ENCODE measurements at regions not wholly inside any gene's neighbourhood (a gene's known extent, or its start where the extent isn't known, plus 50 kb on each side); places are given as distances from the start of the nearest gene placed in this dataset.
"Not testable (repeated sequence)": the region's sequence is repeated elsewhere in the genome, so short reads cannot be mapped to it uniquely, and the experiment has no call there.

DNA sequence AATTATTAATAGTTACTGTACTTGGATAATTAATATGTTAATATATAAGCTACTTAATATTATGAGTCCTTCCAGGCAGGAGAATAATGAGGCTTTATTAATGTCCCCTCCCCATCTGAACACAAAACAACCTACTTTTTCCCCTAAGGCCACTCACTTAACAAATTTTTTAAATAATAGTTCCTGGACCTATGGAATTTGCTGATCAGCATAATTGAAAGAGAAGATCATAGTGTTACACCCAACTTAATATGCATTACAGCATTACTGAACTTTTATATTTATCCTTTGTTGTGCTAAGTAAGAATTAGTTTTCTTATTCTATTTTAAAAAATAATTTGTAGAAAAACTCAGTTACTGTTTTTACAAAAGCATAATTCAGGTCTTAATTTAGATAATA is 1537.7 kb upstream of the GOT2 start:
- DNase-seq (ENCODE audit: low read depth) = no peak

DNA sequence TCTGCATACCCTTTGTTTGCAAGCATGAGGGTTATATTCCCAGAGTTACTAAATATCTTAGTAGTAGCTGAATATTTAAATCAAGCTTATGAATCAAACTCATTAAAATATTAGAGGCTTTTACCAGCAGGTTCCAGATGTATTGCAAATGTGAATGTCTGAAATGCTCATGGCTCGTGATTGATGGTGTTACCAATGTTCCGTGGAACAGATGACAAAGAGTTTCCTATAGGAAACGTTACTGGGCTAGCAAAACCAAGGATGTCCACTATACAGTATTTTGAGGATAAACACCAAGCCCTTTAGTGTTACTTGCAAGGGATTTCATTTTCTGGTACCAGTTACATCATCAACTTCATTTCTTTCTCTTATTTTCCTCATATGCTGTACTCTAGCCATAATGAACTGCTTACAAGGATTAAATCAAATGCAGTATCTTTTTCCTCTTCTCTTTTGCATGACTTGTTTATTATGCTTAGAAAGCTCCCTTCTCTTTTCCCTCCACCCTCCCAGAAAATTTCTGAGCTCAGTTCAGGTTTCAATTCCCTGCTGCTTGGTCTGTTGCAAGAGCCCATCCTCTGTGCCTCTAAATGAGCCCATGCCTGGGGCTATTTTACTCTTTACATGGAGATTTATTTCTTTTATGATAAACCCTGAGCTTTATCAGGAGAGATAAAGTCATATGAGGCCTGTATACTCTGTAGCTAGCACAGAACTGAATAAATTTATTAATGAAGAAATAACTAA is 1537.1 kb upstream of the GOT2 start:
- DNase-seq (ENCODE audit: low read depth) = no peak

DNA sequence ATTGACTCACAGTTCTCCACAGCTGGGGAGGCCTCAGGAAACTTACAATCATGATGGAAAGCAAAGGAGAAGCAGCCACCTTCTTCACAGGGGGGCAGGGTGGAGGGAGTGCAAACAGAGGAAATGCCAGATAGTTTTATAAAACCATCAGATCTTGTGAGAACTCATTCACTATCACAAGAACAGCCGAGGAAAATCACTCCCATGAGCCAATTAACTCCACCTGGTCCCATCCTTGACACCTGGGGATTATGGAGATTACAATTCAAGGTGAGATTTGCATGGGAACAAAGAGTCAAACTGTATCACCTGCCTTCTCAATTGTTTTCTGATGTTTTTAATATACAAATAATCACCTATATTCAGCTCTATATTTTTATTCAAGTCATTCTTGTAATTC is 1527.3 kb upstream of the GOT2 start:
- DNase-seq (ENCODE audit: low read depth) = no peak

DNA sequence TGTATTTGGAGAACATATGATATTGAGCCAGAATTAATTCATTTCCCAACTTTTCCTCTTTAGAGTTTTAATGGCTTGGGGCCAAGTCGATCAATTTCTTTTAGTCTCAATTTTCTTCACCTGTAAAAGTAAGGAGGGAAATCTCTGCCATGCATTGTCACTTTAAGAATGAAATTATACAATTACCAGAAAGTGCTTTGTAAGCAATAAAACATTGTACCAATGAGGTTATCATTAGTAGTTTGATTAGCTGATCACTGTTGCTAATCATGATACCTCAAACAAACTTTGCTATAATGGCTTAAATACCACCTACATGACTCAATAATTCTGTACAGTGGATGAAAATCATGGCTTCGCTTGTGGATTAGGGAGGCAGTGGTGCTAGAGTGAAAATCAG is 1525.8 kb upstream of the GOT2 start:
- DNase-seq (ENCODE audit: low read depth) = no peak

DNA sequence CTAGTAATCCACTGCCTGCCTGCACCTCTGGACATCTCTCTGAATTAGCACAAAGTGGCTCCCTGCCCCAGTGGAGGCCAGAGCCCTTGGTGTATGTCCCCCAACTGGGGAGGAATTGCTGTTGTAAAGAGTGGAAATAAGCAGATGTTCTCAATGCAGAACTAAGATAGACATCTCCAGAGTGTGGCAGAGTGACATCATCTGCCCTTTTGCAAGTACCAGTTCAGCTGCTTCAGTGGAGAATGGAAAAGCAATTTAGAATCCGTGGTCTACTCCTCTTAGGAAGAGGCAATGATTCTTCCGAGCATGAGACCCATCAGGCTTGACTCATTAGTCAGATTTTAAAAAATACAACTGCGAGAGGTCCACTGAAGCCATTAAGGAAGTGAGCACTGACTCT is 1512.0 kb upstream of the GOT2 start:
- no peak for DNase-seq (ENCODE audit: low read depth)

DNA sequence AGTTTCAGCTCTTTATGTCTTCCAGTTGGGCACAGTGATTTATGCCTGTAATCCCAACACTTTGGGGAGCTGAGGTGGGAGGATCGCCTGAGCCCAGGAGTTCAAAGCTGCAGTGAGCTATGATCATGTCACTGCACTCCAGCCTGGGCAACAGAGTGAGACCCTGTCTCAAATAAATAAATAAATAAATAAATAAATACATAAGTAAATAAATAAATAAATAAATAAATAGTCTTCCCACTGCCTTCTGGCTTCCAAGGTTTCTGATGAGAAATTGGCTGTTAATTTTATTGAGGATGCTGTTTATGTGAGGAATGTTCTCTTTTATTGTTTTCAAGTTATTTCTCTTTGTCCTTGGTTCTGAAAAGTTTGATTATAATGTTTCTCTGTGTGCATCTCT is 1507.6 kb upstream of the GOT2 start:
- DNase-seq (ENCODE audit: low read depth) = no peak

DNA sequence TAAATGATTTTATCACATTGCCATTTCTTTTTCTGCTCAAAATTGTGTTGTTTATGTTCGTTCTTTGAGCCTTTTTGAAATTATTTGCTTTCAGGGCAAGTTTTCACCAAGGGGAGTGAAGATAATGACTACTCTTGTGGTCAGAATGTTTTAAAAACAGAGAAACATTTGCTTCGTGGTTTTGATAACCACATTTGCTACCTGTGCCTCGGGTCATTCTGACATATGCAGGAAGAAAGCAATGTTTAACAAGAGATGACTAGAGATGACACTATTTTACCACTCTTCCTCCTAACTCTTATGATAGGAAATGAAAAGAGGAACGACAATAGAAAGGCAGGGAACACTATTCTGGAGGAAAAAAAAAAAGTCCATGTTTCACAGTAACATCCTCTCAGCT is 1496.5 kb upstream of the GOT2 start:
- no peak for DNase-seq (ENCODE audit: low read depth)

DNA sequence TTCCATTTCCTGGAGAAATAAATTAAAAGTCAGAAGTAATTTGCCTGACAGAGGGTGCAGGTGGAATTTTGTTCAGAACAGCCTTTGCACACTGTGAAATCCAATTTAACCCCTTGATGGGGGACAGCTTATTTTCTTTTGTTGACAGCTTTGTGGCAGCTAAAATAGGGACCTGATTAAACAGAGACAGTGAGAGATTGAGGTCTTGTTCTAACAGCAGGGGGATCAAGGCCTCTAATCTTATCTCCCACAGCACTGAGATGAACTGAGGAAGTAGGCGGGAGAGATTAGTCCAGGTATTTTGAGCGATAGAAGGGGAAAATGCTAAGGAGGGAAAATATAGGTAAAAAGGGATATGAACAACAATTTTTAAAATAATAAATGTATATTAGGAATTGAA is 1491.4 kb upstream of the GOT2 start:
- no peak for DNase-seq (ENCODE audit: low read depth)

DNA sequence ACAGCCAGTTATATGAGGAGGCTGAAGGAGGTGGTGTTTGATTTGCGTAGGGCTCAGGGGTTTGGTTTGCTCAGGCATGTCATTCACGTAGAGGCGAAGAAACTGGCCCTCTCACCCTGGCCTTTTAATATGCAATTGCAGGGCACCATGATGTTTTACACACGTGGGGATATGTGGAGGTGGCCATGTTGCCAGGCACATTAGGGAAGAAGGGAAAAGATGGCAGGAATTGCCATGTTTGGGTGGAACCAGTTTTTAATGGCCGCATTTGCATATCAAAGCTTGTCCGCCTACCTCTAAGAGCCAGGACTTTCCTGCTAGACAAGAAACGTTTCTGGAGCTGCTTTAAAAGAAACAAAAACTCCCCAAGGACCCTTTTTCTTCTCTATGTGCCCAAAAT is 1483.7 kb upstream of the GOT2 start:
- DNase-seq (ENCODE audit: low read depth) = no peak

DNA sequence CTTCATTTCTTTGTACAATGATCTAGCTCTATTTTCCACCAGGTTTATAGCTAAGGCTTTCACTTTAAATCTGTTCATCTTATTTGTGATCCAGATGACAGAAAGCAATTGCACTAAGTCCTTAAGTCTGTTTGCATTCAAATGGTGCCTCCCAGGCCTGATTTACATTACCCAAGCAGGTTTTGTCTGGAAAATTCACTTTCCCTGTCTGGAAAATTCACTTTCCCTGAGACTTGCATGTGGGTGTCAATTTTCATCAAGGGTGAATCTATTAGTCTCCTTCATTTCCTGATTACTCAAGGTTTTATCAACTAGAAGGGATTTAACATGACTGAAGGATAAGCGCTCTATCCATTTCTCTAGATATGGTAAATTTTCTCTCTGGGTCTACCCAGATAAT is 1480.2 kb upstream of the GOT2 start:
- no peak for DNase-seq (ENCODE audit: low read depth)

DNA sequence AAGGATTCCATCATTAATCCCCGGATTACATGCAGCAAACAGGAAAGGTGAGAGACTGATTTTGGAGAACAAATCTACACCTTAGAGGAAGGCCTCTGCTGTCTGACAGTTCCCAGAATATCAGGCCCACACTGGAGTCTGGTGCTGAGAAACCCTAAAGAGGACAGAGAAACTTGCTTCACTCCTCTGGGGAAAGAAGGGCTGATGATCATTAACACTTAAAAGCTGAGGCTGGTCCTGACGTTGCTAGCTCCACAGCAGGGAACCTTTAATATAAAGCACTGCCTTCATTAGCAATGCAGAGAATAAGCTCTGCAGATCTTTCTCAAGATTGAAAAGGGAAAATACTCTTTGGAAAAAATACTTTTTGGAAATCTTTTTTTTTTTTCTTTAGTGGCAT is 1472.4 kb upstream of the GOT2 start:
- DNase-seq (ENCODE audit: low read depth) = no peak

DNA sequence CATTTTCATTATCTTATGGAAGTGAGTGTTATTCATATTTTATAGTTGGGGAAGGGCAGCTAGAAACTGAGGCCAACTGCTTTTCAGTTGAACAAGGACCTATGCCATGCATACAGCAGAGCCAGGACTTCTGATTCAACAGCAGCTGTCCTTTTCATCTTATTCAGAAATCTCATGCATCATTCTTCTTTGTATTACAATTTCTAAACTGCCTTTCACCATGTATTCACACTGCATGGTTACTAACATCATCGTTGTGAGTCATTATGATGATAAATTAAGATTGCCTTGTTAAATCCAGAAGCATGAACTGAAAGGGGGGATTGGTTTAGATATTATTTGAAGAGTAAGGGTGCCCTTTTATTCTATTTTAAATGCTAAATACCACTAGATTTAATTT is 1470.1 kb upstream of the GOT2 start:
- DNase-seq (ENCODE audit: low read depth) = no peak

DNA sequence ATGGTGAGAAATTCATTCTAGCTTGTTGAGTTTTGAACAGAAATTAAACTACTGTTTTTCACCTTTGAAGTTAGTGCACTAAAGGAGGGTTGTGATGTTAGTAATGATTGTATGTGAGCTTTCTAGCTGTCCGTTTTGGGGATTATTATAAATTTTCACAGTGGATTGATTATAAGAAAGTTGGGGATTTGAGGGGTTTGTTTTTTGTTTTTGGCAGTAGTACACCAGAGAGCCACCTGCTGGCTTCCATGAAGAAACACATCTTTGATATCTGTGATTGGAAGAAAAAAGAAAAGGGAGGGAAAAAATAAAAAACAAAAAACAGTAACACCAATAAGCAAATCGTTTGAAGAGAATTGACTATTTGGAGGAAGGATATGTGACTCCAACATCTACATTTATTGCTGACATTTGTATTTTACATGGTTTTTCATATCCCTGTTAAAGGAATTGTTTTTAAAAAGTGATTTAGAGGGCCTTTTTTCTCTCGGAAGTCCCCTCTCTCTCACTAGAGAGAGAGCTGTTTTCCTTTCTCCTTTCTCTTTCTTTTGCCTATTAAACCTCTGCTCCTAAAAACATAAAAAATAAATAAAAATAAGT is 1469.5 kb upstream of the GOT2 start:
- no peak for DNase-seq (ENCODE audit: low read depth)

DNA sequence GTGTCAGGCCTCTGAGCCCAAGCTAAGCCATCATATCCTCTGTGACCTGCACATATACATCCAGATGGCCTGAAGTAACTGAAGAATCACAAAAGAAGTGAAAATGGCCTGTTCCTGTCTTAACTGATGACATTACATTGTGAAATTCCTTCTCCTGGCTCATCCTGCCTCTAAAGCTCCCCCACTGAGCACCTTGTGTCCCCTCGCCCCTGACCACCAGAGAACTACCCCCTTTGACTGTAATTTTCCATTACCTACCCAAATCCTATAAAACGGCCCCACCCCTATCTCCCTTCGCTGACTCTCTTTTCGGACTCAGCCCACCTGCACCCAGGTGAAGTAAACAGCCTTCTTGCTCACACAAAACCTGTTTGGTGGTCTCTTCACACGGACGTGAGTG is 1466.6 kb upstream of the GOT2 start:
- DNase-seq (ENCODE audit: low read depth) = not testable (repeated sequence)

DNA sequence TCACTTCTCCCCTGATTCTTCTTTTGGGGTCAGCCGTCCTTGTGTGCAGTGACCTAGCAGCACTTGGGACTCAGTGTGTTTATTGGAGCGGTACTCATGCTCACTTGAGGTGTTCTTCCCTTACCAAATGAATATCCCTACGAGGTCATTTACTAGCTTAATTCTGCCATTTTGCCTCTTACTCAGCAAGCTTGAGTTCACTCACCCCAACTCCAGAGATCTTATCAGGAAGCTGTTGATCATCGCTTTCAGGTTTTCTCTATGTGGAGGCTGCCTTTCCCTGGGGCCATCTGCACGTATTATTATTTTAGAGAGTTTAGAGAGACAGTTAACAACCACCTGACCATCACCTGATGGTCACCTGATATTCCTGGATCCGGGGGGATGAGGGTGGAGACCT is 1466.0 kb upstream of the GOT2 start:
- no peak for DNase-seq (ENCODE audit: low read depth)

DNA sequence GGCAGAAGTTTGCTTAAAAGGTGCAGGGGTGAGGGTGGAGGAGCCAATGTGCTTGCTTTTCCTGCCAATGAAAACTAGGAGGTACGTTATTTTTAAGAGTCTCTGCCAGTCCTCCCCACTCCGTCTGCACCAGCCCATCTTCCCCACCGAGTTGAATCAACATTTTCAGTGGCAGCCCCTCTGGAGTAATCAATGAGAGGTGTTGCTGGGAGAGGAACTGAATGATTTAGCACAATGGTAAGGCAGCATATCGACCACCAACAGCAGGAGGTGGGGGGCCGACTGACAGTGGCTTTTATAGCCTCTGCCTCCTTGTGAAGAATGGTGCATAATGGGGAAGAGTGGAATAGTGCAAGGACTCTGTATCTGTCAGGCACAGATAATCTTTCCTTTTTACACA is 1465.0 kb upstream of the GOT2 start:
- no peak for DNase-seq (ENCODE audit: low read depth)

DNA sequence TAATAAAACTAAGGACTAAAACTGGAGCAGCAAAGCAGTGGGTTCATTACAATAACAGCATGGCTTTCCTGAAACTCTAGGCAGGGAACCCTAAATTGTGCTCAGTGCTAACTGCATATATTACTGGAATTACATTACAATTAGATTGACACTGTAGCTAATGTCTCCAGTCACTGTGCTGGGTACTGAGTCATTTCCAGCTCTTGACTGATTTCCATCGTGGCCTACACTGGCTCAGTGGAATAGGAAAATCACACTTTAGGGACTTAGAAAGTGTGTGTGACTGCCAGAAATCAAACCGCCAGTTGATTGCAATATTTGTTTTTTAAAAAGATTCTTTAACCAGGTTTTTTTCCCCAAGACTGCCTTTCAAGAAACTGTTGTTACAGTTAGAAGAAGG is 1447.4 kb upstream of the GOT2 start:
- DNase-seq (ENCODE audit: low read depth) = no peak

DNA sequence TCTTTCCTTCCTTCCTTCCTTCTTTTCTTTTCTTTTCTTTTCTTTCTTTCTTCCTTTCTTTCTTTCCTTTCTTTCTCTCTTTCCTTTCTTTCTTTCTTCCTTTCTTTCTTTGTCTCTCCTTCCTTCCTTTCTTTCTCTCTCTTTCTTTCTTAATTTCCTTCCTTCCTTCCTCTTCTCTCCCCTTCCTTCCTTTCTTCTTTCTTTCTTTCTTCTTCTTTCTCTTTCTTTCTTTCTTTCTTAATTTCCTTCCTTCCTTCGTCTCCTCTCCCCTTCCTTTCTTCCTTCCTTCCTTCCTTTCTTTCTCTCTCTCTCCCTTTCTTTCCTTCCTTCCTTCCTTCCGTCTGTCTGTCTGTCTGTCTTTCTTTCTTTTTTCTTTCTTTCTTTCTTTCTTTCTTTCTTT is 1446.5 kb upstream of the GOT2 start:
- DNase-seq (ENCODE audit: low read depth) = no peak

DNA sequence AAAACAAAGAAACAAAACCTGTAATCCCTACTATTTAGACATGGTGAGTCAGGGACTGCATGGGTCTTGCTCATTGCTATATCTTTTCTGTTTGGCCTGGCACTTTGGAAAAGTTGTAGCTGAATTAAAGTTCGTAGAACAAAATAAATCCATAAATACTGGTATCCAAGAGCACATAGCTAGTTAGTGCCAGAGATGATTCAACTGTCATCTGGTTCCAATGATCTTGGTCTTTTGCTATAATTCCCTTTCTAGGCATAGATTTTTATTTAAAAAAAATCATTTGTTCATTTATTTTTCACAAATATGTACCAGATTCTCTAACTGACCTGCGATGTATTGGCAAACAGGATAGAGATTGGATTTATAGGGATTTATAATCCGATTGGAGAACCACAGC is 1436.1 kb upstream of the GOT2 start:
- DNase-seq (ENCODE audit: low read depth) = no peak

DNA sequence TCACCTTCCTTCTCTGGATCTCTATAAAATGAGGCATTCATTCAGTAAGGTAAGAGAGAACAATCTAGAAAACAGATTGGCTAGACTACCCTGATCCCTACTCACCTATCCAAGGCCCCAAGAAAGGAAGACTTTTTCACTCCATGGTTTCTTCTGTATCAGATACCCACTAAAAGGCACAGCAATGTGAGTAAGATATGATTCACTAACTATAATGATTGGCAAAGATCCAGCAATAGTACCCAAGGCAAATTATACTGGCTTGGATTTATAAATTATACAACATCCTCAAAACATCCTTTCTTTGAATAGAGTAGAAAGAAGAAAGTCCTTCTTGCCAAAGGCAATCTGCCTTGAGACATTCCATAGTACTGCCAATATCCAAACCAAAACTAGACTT is 1432.0 kb upstream of the GOT2 start:
- DNase-seq (ENCODE audit: low read depth) = no peak

DNA sequence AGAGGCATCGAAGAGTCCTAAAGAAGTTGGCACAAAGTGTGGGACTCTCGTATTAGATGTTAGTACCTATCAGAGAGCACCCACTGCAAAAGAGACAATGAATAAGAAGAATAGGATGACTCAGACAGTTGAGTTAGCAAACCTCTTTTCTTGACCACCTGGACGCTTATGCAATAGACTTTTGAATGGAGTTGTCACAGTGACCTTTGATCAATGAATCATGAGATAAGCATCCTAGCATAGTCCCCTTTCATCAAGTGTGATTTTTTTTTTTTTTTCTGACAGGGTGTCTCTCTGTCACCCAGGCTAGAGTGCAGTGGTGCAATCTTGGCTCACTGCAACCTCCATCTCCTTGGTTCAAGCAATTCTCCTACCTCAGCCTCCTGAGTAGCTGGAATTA is 1417.9 kb upstream of the GOT2 start:
- DNase-seq (ENCODE audit: low read depth) = no peak

DNA sequence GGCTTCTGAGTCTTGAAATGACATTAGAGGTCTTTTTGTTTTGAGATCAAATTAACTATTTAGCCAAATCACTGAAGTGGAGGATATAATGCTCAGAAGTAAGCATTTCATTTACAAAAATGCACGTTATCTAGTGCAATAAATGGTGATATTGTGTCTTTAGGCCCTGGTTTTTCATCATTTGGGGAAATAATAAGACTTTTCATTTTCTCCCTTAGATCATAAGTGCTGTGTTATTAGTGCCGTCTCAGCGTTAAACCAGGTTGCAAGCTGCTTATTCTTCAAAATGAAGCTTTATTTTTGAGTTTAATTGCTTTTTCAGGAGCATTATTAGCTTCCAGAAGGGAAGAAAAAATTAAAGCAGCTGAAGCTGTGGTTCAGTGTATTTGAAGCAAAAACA is 1416.8 kb upstream of the GOT2 start:
- no peak for DNase-seq (ENCODE audit: low read depth)

DNA sequence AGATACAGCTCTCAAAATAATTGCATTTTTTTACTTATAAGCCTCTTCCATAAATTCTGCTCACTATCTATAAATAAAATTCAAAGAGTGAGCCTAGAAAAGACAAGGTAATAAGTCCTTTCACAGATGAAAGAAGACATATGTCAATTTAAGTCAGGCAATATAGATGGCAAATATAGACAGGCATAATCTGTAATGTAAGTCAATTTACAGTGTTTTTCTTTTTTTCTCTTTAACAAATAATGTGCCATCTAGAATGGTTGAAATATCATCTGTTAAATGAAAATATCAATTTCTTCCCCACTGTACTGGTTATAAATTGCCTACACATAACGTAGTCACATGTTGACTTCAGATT is 1409.2 kb upstream of the GOT2 start:
- no peak for DNase-seq (ENCODE audit: low read depth)

DNA sequence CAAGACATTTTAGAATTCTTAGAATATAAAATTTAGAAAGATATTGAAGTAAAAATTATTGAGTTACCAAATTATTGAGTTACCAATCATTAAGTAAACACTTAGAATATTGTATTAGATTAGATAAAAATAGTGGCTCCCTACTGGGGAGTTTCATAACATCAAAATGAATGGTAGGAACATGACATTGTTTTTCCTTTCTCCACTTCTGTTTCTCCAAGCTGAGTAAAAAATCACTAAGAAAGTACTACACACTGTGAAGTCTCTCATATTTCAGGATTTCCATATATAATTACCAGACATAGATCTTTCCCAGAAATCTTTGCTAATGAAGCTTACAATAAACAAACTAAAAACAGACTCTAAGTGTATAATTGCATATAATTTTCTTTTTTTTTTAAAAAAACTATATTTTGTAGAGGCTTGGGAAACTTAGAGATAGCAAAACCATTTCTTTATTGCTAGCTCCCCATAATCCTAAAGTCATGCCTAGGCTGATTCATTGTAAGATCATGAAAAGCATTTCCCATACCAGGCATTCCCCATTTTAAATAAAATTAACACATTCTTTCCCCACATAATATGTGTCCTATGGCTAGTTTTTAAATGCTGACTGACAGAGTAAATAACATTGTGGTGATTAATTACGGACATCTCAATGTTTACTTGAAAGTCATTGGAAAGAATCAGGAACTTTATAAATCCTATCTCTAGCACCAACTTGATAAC is 1408.7 kb upstream of the GOT2 start:
- no peak for DNase-seq (ENCODE audit: low read depth)
